NCI-H1092 treated with DMSO at 0.1 percent for 48 hours (cell line): ENCODE measurements at regions not wholly inside any gene's neighbourhood (a gene's known extent, or its start where the extent isn't known, plus 50 kb on each side); places are given as distances from the start of the nearest gene placed in this dataset.

Experiments
- DNase-seq: peaks from one replicate; lab custom pipeline; 2025; lab: John Stamatoyannopoulos, UW

- no peak for DNase-seq
Measured at GRCh38 chr6:23170049-23170448, 600.7 kb downstream of the HDGFL1 start.

GRCh38 chr6:23173234-23173633 is 603.9 kb downstream of the HDGFL1 start:
- no peak for DNase-seq

GRCh38 chr6:23174781-23175361 is 605.5 kb downstream of the HDGFL1 start:
- DNase-seq: no peak

GRCh38 chr6:23175391-23175790 is 606.0 kb downstream of the HDGFL1 start:
- DNase-seq: no peak

GRCh38 chr6:23176471-23176870 is 607.1 kb downstream of the HDGFL1 start:
- no peak for DNase-seq

GRCh38 chr6:23176883-23177282 is 607.5 kb downstream of the HDGFL1 start:
- peak; percentile 94 for DNase-seq

- peak; percentile 80 for DNase-seq
Measured at GRCh38 chr6:23177806-23178205, 608.4 kb downstream of the HDGFL1 start.

- DNase-seq: no peak
Measured at GRCh38 chr6:23179994-23180393, 610.6 kb downstream of the HDGFL1 start.

GRCh38 chr6:23180504-23181293 is 611.3 kb downstream of the HDGFL1 start:
- peak; percentile 98 for DNase-seq

- DNase-seq: peak; percentile 70
Measured at GRCh38 chr6:23181356-23182110, 612.2 kb downstream of the HDGFL1 start.

- DNase-seq: no peak
Measured at GRCh38 chr6:23183846-23184245, 614.5 kb downstream of the HDGFL1 start.

GRCh38 chr6:23184351-23184750 is 615.0 kb downstream of the HDGFL1 start:
- DNase-seq: no peak

GRCh38 chr6:23195487-23195886 is 626.1 kb downstream of the HDGFL1 start:
- DNase-seq: no peak

GRCh38 chr6:23199541-23199940 is 630.2 kb downstream of the HDGFL1 start:
- no peak for DNase-seq

GRCh38 chr6:23200946-23201345 is 631.6 kb downstream of the HDGFL1 start:
- no peak for DNase-seq

GRCh38 chr6:23202207-23202606 is 632.8 kb downstream of the HDGFL1 start:
- peak; percentile 48 for DNase-seq

GRCh38 chr6:23212398-23212797 is 643.0 kb downstream of the HDGFL1 start:
- DNase-seq: no peak

GRCh38 chr6:23213193-23213592 is 643.8 kb downstream of the HDGFL1 start:
- DNase-seq: no peak

GRCh38 chr6:23213651-23214050 is 644.3 kb downstream of the HDGFL1 start:
- DNase-seq: no peak

GRCh38 chr6:23218751-23219150 is 649.4 kb downstream of the HDGFL1 start:
- DNase-seq: peak; percentile 41

- DNase-seq: no peak
Measured at GRCh38 chr6:23222724-23223123, 653.4 kb downstream of the HDGFL1 start.

- no peak for DNase-seq
Measured at GRCh38 chr6:23224540-23224939, 655.2 kb downstream of the HDGFL1 start.

GRCh38 chr6:23228439-23229024 is 659.2 kb downstream of the HDGFL1 start:
- DNase-seq: no peak
